ENCODE measurements at regions not wholly inside any gene's neighbourhood (a gene's known extent, or its start where the extent isn't known, plus 50 kb on each side); places are given as distances from the start of the nearest gene placed in this dataset.
"Not testable (repeated sequence)": the region's sequence is repeated elsewhere in the genome, so short reads cannot be mapped to it uniquely, and the experiment has no call there.

DNA sequence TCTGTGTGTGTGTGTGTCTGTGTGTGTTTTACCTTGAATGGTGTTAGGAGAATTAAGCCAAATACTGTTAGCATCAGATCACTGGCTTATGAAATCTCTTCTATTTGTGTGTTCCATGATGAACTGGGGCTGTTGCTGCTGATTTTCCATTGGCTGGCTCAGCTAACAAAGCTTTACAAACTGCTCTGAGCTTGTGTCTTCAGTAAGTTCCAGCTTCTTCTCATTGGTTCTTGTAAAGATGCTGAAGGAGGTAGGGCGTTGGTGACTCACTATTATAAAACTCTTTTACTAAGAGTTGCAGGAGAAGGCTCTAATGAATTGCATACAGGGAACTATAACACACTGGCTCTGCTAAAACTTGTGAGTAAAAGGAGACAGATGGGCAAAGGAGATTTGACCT is 136.4 kb upstream of the PRKCQ start:
- no peak for DNase-seq

- no peak for DNase-seq
Observed at GRCh38 chr10:6713716-6714115, 133.6 kb upstream of the PRKCQ start.

DNA sequence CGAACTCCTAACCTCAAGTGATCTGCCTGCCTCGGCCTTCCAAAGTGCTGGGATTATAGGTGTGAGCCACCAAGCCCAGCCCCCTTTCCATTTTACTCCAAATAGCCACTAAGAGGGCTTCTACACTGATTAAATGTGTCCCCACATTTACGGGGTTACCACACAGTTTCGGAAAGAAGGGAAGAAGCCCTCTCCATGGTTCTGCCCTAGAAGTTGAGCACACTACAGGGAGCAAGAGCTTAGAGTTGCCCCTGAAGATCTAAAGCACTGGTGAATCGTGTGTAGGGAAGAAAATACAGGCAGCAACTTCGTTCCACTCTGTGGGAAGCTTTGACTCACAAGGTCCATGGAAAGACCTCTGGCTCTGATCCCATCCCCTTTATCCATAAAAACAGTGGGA is 133.0 kb upstream of the PRKCQ start:
- no peak for DNase-seq

GRCh38 chr10:6711881-6712280 is 131.8 kb upstream of the PRKCQ start:
- DNase-seq, result no peak

- DNase-seq, result no peak
Observed at GRCh38 chr10:6711408-6711841, 131.3 kb upstream of the PRKCQ start.

- DNase-seq, result no peak
Observed at GRCh38 chr10:6707352-6707751, 127.3 kb upstream of the PRKCQ start.

DNA sequence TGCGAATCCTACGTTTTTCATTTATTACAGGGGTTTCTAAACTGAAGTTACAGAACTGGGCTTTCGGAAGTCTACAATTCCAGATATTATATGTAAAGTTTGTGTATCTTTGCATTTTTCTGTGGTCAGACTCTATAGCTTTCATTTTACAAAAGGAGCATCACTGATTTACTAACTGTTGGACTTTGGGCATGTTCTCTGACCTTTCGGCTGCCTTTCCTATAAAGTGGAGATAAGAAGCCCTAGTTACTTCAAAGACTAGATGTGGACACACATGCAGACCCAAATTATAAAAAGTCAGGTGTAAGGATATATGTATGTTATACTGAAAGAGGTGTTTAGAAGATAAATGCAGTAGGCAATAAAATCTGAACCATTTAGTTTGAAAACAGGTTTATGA is 126.6 kb upstream of the PRKCQ start:
- DNase-seq, result no peak

DNA sequence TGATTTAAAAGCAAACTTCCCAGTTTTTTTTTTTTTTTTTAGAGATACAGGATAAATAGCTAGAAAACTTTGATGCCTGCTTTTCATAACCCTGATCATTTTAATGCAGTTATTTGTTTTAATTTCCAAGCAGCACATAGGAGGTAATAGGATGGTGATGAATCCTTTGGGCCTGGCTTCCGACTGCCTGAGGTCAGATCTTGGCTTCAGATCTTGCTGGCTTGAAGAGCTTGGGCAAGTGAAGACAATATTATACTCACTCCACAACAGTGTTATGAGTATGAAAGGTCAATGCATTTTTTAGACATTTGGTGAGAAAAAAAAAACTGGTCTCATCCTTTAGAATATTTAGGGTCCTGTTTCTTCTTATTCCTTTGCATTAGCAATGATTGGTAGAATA is 124.8 kb upstream of the PRKCQ start:
- DNase-seq, result no peak

GRCh38 chr10:6702833-6703232 is 122.8 kb upstream of the PRKCQ start:
- DNase-seq, result not testable (repeated sequence)

- DNase-seq, result no peak
Observed at GRCh38 chr10:6702030-6702429, 122.0 kb upstream of the PRKCQ start.

GRCh38 chr10:6701289-6701688 is 121.2 kb upstream of the PRKCQ start:
- no peak for DNase-seq

GRCh38 chr10:6700066-6700465 is 120.0 kb upstream of the PRKCQ start:
- no peak for DNase-seq

DNA sequence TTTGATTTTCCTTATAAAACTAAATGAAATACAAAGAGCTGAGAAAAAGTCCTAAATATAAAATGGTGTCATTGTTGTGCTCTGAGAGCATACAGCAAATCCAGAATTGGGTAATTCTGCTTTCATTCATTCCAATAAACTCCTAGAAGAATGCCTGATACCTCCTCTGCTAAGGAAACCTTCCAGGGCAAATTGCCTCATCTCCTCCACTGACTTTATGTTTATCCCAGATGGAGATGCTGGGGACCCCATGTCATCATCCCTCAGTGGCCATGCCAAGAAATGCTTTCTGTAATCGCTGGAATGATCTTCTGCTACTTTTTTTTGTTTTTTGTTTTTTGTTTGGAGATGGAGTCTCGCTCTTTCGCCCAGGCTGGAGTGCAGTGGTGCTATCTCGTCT is 119.3 kb upstream of the PRKCQ start:
- DNase-seq, result no peak

GRCh38 chr10:6695519-6695918 is 115.4 kb upstream of the PRKCQ start:
- DNase-seq, result no peak

DNA sequence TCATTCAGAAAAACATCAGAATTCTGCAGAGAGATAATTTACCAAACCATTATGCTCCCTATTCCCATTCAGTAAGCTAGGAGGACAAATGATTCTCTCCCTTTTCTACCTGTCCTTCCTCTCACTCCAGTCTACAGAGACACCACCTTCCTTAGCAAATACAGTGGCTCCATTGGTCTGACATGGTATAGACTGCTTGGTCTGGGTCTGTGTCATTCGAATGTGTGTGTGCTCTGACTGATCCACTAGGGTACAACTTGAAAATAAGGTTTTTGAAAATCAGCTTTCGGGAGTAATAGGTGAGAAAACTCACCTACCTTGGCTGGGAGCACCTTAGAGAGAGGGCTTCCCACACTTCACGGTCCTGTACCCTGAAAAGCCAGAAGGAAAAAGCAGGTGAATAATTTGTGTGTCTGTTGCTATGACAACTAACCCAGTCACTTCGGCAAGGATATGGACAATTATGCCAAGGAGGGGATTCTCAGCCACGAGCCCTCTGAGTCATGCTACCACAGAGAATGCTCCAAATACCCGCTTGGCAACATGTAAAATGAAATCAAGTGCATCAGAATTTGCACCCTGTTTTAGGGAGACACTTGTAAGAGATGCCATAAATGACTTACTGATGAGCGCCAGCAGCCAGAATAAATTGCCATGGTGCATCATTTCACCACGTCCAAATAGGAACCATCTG is 114.5 kb upstream of the PRKCQ start:
- DNase-seq, result no peak

- DNase-seq, result no peak
Observed at GRCh38 chr10:6692856-6693255, 112.8 kb upstream of the PRKCQ start.

DNA sequence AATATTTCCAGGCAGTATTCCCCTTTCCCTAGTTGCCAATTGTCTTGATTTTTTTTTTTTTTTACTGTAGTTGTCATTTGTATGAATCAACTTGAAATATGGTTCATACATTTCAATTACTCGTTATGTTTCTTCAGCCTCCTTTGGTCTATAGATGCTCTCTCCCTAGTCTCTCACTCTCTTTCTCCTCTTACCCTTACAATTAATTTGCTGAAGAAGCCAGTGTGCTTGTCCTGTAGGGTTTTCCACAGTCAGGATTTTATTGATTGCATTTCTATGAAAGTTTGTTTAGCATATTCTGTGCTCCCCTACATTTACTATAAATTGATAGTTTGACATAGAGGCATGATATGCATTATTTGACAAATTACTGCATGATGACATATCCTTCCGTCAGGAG is 112.0 kb upstream of the PRKCQ start:
- no peak for DNase-seq

- DNase-seq, result no peak
Observed at GRCh38 chr10:6689036-6689435, 109.0 kb upstream of the PRKCQ start.

DNA sequence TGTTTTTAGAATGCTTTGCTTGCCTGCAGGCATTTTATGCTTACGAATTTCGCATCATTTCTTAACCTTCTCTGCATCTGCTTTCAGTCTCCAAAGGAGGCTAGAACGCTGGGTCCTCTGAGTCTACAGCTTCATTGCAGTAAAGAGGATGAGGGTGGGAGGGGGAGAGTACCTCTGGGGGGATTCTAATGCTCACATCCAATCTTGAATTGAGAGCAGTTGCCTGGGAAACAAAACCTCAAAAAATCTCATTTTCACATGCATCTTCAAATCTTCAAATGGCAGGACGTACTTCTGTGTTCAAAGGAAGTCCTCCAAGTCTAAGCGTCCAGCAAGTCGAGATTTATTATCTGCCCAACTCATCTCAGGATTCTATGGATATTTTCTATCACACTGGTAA is 100.7 kb upstream of the PRKCQ start:
- no peak for DNase-seq

GRCh38 chr10:6678956-6679355 is 98.9 kb upstream of the PRKCQ start:
- DNase-seq, result no peak

DNA sequence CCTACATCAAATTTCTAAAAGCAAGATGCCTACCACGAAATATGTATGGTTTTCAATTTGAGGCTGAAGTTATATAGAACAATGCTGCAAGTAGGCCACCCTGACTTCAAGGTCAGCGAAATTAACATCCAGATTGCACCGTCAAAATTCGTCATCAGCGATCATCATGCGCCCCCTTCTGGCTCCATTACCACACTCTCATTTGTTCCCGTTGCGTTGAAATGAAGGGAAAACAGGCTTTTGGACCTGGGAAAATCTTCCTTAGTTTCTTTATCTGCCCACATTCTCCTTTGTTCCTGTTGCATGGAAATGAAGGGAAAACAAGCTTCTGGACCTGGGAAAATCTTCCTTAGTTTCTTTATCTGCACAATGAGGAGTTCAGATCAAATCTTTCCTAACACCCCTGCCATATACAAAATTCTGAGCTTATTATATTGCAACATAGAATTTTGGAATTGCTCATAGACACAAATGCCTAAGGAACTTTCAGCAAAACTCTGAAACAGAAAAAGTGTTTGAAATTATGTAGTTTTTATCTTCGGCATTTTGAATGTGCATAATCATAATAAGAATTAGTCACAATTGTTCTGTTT is 98.2 kb upstream of the PRKCQ start:
- peak; percentile 63 for DNase-seq

GRCh38 chr10:6677129-6677528 is 97.1 kb upstream of the PRKCQ start:
- not testable (repeated sequence) for DNase-seq

DNA sequence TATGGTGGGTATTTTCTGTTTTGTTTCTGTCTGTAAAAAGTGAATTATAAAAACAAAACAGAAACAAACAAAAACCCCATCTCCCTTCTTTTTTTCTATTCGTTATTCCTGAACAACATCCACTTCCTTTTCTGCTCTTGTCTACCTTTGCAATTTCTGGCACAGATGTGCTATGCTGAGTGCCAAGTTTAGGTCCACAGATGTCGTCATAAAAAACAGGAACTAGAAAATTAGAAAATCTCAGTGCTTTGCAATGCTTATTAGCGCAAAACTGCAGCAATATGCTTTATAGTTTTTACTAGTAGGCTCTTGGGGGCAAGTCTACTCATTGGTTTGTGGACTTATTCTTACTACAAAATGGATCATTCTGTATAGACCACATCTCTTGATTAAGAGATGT is 94.2 kb upstream of the PRKCQ start:
- DNase-seq, result no peak

GRCh38 chr10:6671976-6672375 is 91.9 kb upstream of the PRKCQ start:
- no peak for DNase-seq

DNA sequence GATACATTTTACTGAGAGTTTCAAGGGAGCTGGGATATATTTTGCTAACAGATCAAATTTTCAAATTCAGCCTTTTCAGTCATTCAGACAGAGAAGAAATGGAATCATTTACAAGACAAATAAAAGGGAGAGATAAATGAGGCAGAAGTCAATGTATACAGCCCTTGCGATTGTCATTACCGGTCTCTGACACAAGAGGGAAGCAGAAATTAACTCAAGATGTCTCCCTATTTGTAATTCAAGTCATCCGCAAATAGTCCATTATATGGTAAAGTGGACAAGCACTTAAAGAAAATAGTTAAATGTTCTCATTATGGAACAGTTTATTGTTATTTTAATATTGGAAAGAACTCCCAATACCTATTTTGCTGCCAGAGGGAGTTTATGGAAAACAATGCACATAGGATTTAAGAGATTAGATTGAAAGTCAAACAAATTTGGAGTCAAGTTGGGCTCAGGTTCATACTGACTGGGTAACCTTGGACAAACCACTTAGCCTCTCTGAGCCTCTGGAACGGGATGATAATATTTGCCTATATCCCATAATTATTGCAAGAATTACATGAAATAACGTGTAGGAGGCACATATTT is 89.3 kb upstream of the PRKCQ start:
- peak; percentile 54 for DNase-seq
